H1 (cell line): ENCODE measurements at regions not wholly inside any gene's neighbourhood (a gene's known extent, or its start where the extent isn't known, plus 50 kb on each side); places are given as distances from the start of the nearest gene placed in this dataset.

Experiments
- CTCF ChIA-PET: fragments of 300-600 bp; sonication (Branson Sonifier 250); formaldehyde crosslinking; loops from one replicate; lab custom pipeline; 2021; ENCODE audit not compliant: partially characterized antibody; lab: Charles Lee
- POLR2A ChIA-PET: fragments of 300-600 bp; sonication (Branson Sonifier 250); formaldehyde crosslinking; loops from one replicate; lab custom pipeline; 2021; ENCODE audit warnings: inconsistent platforms; ENCODE audit not compliant: partially characterized antibody; lab: Charles Lee
- DNase-seq, 2 experiments: peaks; one replicate each; pipeline versions ENCODE4 v3.0.0 to v3.0.0-alpha.2; 2010 to 2022; ENCODE audit warnings: low spot score in 2 of 2, low read depth in 1 of 2, mixed read lengths in 1 of 2
- FAIRE-seq: peaks from 2 replicates; lab custom pipeline; 2011; peaks lifted over from hg19 to GRCh38; lab: Jason Lieb, UNC
- H2AFZ ChIP-seq: 2 replicates; pipeline ENCODE4 v1.8.1; 2012; ENCODE audit warnings: low read length, inconsistent platforms
- H2AK5ac ChIP-seq: 2 replicates; pipeline ENCODE4 v1.6.1; 2013; ENCODE audit warnings: low read depth, low read length
- H2BK120ac ChIP-seq: replicated peaks from 2 replicates; pipeline ENCODE3; 2013; ENCODE audit warnings: low read depth, low read length, inconsistent platforms
- H2BK12ac ChIP-seq: 2 replicates; pipeline ENCODE4 v1.6.1; 2013; ENCODE audit warnings: low read depth, low read length
- H2BK15ac ChIP-seq: 2 replicates; pipeline ENCODE4 v1.6.1; 2013; ENCODE audit warnings: low read length
- H2BK20ac ChIP-seq: 2 replicates; pipeline ENCODE4 v1.6.1; 2013; ENCODE audit warnings: low read length
- H2BK5ac ChIP-seq: 2 replicates; pipeline ENCODE4 v1.6.1; 2013; ENCODE audit warnings: low read depth, low read length
- H3K14ac ChIP-seq: 2 replicates; pipeline ENCODE4 v1.6.1; 2013; ENCODE audit warnings: inconsistent platforms; ENCODE audit not compliant: insufficient read length
- H3K18ac ChIP-seq: 2 replicates; pipeline ENCODE4 v1.6.1; 2013; ENCODE audit warnings: low read length; ENCODE audit errors: extremely low read depth
- H3K23ac ChIP-seq: 2 replicates; pipeline ENCODE4 v1.6.1; 2013; ENCODE audit warnings: inconsistent platforms; ENCODE audit not compliant: insufficient read length
- H3K23me2 ChIP-seq: 2 replicates; pipeline ENCODE4 v1.6.1; 2013; ENCODE audit warnings: low read depth, low read length
- H3K27ac ChIP-seq: 2 replicates; pipeline ENCODE4 v1.6.1; 2011; ENCODE audit warnings: low read depth, low read length, inconsistent platforms
- H3K27me3 ChIP-seq, 4 experiments: replicated peaks in 1 of 4; 1 replicate in 1 of 4; 2 replicates in 3 of 4; pipeline versions ENCODE4 v1.6.1 to v1.8.1; 2011 to 2013; ENCODE audit warnings: low read length in 3 of 4, mild to moderate bottlenecking in 3 of 4, inconsistent platforms in 2 of 4, mixed read lengths in 2 of 4, moderate library complexity in 1 of 4; ENCODE audit not compliant: control insufficient read depth in 3 of 4, insufficient read depth in 3 of 4; ENCODE audit errors: extremely low read depth in 1 of 4
- H3K36me3 ChIP-seq, 4 experiments: 2 replicates each; pipeline versions ENCODE4 v1.6.1 to v1.8.1; 2011 to 2013; ENCODE audit warnings: mild to moderate bottlenecking in 4 of 4, low read length in 3 of 4, moderate library complexity in 2 of 4, control low read depth in 1 of 4, inconsistent platforms in 1 of 4; ENCODE audit not compliant: insufficient read depth in 4 of 4, control insufficient read depth in 2 of 4
- H3K4ac ChIP-seq: replicated peaks from 2 replicates; pipeline ENCODE3; 2013; ENCODE audit warnings: low read length, low read depth, mixed read lengths, inconsistent platforms; ENCODE audit not compliant: insufficient read length
- H3K4me1 ChIP-seq, 4 experiments: replicated peaks in 1 of 4; 1 replicate in 1 of 4; 2 replicates in 3 of 4; pipeline versions ENCODE4 v1.6.1 to v1.8.1; 2011 to 2013; ENCODE audit warnings: low read length in 3 of 4, inconsistent platforms in 2 of 4, mixed read lengths in 1 of 4; ENCODE audit not compliant: insufficient read depth in 4 of 4, control insufficient read depth in 3 of 4
- H3K4me2 ChIP-seq, 2 experiments: 2 replicates each; pipeline versions ENCODE4 v1.6.1 to v1.8.1; 2011 to 2013; ENCODE audit warnings: low read depth in 2 of 2, low read length in 2 of 2, control low read depth in 1 of 2, inconsistent platforms in 1 of 2, mild to moderate bottlenecking in 1 of 2; ENCODE audit not compliant: insufficient read depth in 1 of 2
- H3K4me3 ChIP-seq, 4 experiments: fragments of 200-600, 300-600 bp in 1 of 4; sonication (generic), shearing (Covaris generic), sonication (Bioruptor Twin) in 1 of 4; 2 replicates each; pipeline versions ENCODE4 v1.5.1 to v1.8.1; 2011 to 2016; ENCODE audit warnings: low read length in 4 of 4, low read depth in 3 of 4, control low read depth in 2 of 4, inconsistent platforms in 2 of 4, mild to moderate bottlenecking in 2 of 4, mixed read lengths in 1 of 4, moderate library complexity in 1 of 4; ENCODE audit not compliant: insufficient read depth in 2 of 4; ENCODE audit errors: extremely low read depth in 1 of 4
- H3K56ac ChIP-seq: replicated peaks from 2 replicates; pipeline ENCODE3; 2013; ENCODE audit warnings: low read depth, mild to moderate bottlenecking, mixed read lengths, low read length, inconsistent platforms; ENCODE audit not compliant: insufficient read length
- H3K79me1 ChIP-seq: 2 replicates; pipeline ENCODE4 v1.6.1; 2013; ENCODE audit warnings: low read depth, low read length, control low read depth
- H3K79me2 ChIP-seq, 2 experiments: 2 replicates each; pipeline versions ENCODE4 v1.6.1 to v1.8.1; 2012 to 2013; ENCODE audit warnings: low read length in 2 of 2, mild to moderate bottlenecking in 2 of 2, inconsistent platforms in 1 of 2; ENCODE audit not compliant: insufficient read depth in 2 of 2, control insufficient read depth in 1 of 2
- H3K9ac ChIP-seq, 4 experiments: replicated peaks in 1 of 4; 1 replicate in 1 of 4; 2 replicates in 3 of 4; pipeline versions ENCODE4 v1.6.1 to v1.8.1; 2011 to 2013; ENCODE audit warnings: low read depth in 3 of 4, low read length in 3 of 4, control low read depth in 2 of 4, mild to moderate bottlenecking in 2 of 4, moderate library complexity in 2 of 4, inconsistent platforms in 1 of 4; ENCODE audit errors: extremely low read depth in 1 of 4
- H3K9me3 ChIP-seq, 2 experiments: 2 replicates each; pipeline versions ENCODE4 v1.6.1 to v1.8.1; 2012 to 2013; ENCODE audit warnings: mild to moderate bottlenecking in 2 of 2, moderate library complexity in 2 of 2, control low read depth in 1 of 2, inconsistent platforms in 1 of 2, low read depth in 1 of 2, low read length in 1 of 2, mixed read lengths in 1 of 2; ENCODE audit not compliant: insufficient read depth in 2 of 2
- H4K20me1 ChIP-seq, 2 experiments: replicated peaks in 1 of 2; 2 replicates each; pipeline versions ENCODE3 to v1.8.1; 2011 to 2013; ENCODE audit warnings: inconsistent platforms in 2 of 2, low read length in 2 of 2, mild to moderate bottlenecking in 1 of 2; ENCODE audit not compliant: insufficient read depth in 2 of 2, control insufficient read depth in 1 of 2
- H4K5ac ChIP-seq: 2 replicates; pipeline ENCODE4 v1.6.1; 2013; ENCODE audit warnings: low read length, low read depth, mixed read lengths, inconsistent platforms; ENCODE audit not compliant: insufficient read length
- H4K8ac ChIP-seq: 2 replicates; pipeline ENCODE4 v1.8.0; 2013; ENCODE audit warnings: mild to moderate bottlenecking, moderate library complexity, low read length, inconsistent platforms; ENCODE audit not compliant: insufficient read depth; ENCODE audit errors: extremely low read depth
- H4K91ac ChIP-seq: replicated peaks from 2 replicates; pipeline ENCODE3; 2013; ENCODE audit warnings: low read length, mixed read lengths, inconsistent platforms; ENCODE audit not compliant: insufficient read length
- ASH2L ChIP-seq: fragments of 200-600, 300-600 bp; sonication (generic); IDR thresholded peaks from one replicate; pipeline ENCODE4 v1.7.1; 2017; ENCODE audit warnings: low read length
- CBX8 ChIP-seq: fragments of 300-800, 300-1000 bp; sonication (generic); IDR thresholded peaks from 2 replicates; pipeline ENCODE4 v1.7.1; 2016; ENCODE audit warnings: low read depth, low read length, borderline replicate concordance
- YY1 ChIP-seq: IDR thresholded peaks from 2 replicates; pipeline ENCODE4 v1.6.1; 2011; ENCODE audit warnings: low read depth, mild to moderate bottlenecking, low read length
- WGBS, 2 experiments: shearing (Covaris generic) in 1 of 2; methylation state at CpG; one replicate each; pipeline versions ENCODE4 v1.1.6 to v1.1.7; 2013 to 2015; ENCODE audit warnings: low lambda C conversion rate in 2 of 2, mixed read lengths in 2 of 2, inconsistent platforms in 1 of 2, low coverage in 1 of 2, missing lambda C conversion rate in 1 of 2; ENCODE audit not compliant: insufficient replicate concordance in 2 of 2, insufficient coverage in 1 of 2, insufficient read length in 1 of 2; ENCODE audit errors: extremely low coverage in 1 of 2, missing lambda C conversion rate in 1 of 2; 5-methylcytosine and 5-hydroxymethylcytosine counted together

DNA sequence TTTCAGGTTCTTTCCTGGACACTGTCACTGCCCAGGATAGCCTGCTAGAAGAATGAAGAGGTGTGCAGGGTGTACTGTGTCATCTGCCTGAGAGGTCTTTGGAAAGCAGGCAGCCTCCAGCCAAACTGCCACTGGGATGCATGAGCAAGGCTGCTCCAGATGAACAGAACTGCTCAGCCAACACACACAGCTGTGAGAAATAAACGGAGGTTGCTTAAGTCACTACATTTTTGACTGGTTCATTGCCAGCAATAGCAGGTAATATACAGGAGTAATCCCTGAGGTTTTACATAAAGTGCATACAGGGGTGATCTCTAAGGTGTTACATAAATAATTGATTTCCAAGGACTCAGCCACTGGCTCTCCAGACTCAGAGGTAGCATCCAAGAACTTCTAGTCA, 516.9 kb downstream of the BRINP3 start:
- no peak overlapping the region for H2AK5ac ChIP-seq
- no peak overlapping the region for H2BK15ac ChIP-seq
- TF ChIP-seq YY1, result no peak
- TF ChIP-seq ASH2L, result no peak
- no peak for TF ChIP-seq CBX8

More for the DNA sequence above, 516.9 kb downstream of the BRINP3 start:
- Histone ChIP-seq H3K4ac (no peak overlapping the region), H3K14ac (no peak overlapping the region), H3K27me3 (no peaks in the 10 kb centered on the region), H3K23ac (no peak overlapping the region), H3K9me3 (no peaks in the 10 kb centered on the region), H2BK12ac (no peak overlapping the region), H2BK5ac (no peak overlapping the region), H3K36me3 (no peaks in the 10 kb centered on the region), H3K4me3 (no peak overlapping the region), H3K23me2 (no peaks in the 10 kb centered on the region), H2BK20ac (no peak overlapping the region), H3K56ac (no peak overlapping the region), H3K27ac (no peak overlapping the region), H3K4me1 (no peaks in the 10 kb centered on the region), H4K91ac (no peak overlapping the region), H3K79me1 (no peaks in the 10 kb centered on the region), H4K8ac (no peak overlapping the region), H3K79me2 (no peaks in the 10 kb centered on the region), H2BK120ac (no peak overlapping the region), H2AFZ (no peak overlapping the region), H3K9ac (no peak overlapping the region), H3K18ac (no peak overlapping the region), H4K5ac (no peak overlapping the region), H4K20me1 (no peaks in the 10 kb centered on the region), H3K4me2 (no peak overlapping the region)
- FAIRE-seq, result no peak
- 74% methylated on average over 1 of the region's 1 CpG; no CpG with 5 or more reads in 1 of the 2 experiments for whole genome bisulfite sequencing, 2 experiments
- no peak for DNase-seq
- CTCF ChIA-PET, result no interaction called here
- POLR2A ChIA-PET, result no interaction called here
